ENCODE measurements at regions not wholly inside any gene's neighbourhood (a gene's known extent, or its start where the extent isn't known, plus 50 kb on each side); places are given as distances from the start of the nearest gene placed in this dataset.

- Histone ChIP-seq H3K23ac (ENCODE audit: low read length) (no peak overlapping the region), H3K27me3 (ENCODE audit: insufficient read depth, low read length, poor library complexity) (no peaks in the 10 kb centered on the region), H2BK120ac (ENCODE audit: low read depth, low read length) (no peak overlapping the region), H3K79me2 (ENCODE audit: control insufficient read depth, insufficient read depth, low read length) (no peaks in the 10 kb centered on the region), H3K36me3 (ENCODE audit: control insufficient read depth, insufficient read depth, low read length) (no peaks in the 10 kb centered on the region), H2BK5ac (ENCODE audit: low read length) (no peak overlapping the region), H2AK5ac (ENCODE audit: low read length) (no peak overlapping the region), H3K27ac (ENCODE audit: low read depth, low read length) (no peak overlapping the region), H4K5ac (ENCODE audit: low read length) (no peak overlapping the region), H3K4me1 (ENCODE audit: control insufficient read depth, low read depth, low read length) (no peaks in the 10 kb centered on the region), H4K8ac (ENCODE audit: low read depth, low read length) (no peak overlapping the region), H2BK15ac (replicated peaks; ENCODE audit: low read depth) (no peak overlapping the region), H3K79me1 (ENCODE audit: low read length) (no peaks in the 10 kb centered on the region), H3K9ac (ENCODE audit: low read length) (no peak overlapping the region), H3K4me3 (ENCODE audit: low read length) (no peak overlapping the region), H3K4me2 (ENCODE audit: low read length) (no peak overlapping the region), H3K4ac (ENCODE audit: low read depth, low read length) (no peak overlapping the region), H3K18ac (ENCODE audit: low read length) (no peak overlapping the region), H3K56ac (ENCODE audit: low read length) (no peak overlapping the region)
- no CpG with 5 or more reads among the region's 3 CpGs for WGBS (ENCODE audit: extremely low coverage, insufficient coverage, low lambda C conversion rate)
- no peak for DNase-seq
Measured at GRCh38 chr7:49341849-49342248, 417.5 kb downstream of the CDC14C start.

- no peak overlapping the region for H3K9ac ChIP-seq (ENCODE audit: low read length)
- H4K5ac ChIP-seq (ENCODE audit: low read length): no peak overlapping the region
- no peaks in the 10 kb centered on the region for H3K4me1 ChIP-seq (ENCODE audit: control insufficient read depth, low read depth, low read length)
- no peak overlapping the region for H4K8ac ChIP-seq (ENCODE audit: low read depth, low read length)
- H3K79me2 ChIP-seq (ENCODE audit: control insufficient read depth, insufficient read depth, low read length): no peaks in the 10 kb centered on the region
- H3K18ac ChIP-seq (ENCODE audit: low read length): no peak overlapping the region
- H3K4me2 ChIP-seq (ENCODE audit: low read length): no peak overlapping the region
- H3K56ac ChIP-seq (ENCODE audit: low read length): no peak overlapping the region
- no peaks in the 10 kb centered on the region for H3K27me3 ChIP-seq (ENCODE audit: insufficient read depth, low read length, poor library complexity)
- H3K27ac ChIP-seq (ENCODE audit: low read depth, low read length): no peak overlapping the region
- H3K23ac ChIP-seq (ENCODE audit: low read length): no peak overlapping the region
- H2BK5ac ChIP-seq (ENCODE audit: low read length): no peak overlapping the region
- H2AK5ac ChIP-seq (ENCODE audit: low read length): no peak overlapping the region
- no peak overlapping the region for H2BK120ac ChIP-seq (ENCODE audit: low read depth, low read length)
- H3K4me3 ChIP-seq (ENCODE audit: low read length): no peak overlapping the region
- no peak overlapping the region for H2BK15ac ChIP-seq (replicated peaks; ENCODE audit: low read depth)
- no CpG with 5 or more reads among the region's 1 CpG for WGBS (ENCODE audit: extremely low coverage, insufficient coverage, low lambda C conversion rate)
- H3K36me3 ChIP-seq (ENCODE audit: control insufficient read depth, insufficient read depth, low read length): no peaks in the 10 kb centered on the region
- no peak overlapping the region for H3K4ac ChIP-seq (ENCODE audit: low read depth, low read length)
- DNase-seq: no peak
- H3K79me1 ChIP-seq (ENCODE audit: low read length): no peaks in the 10 kb centered on the region
Measured at GRCh38 chr7:49344556-49344955, 420.2 kb downstream of the CDC14C start.

- Histone ChIP-seq H2BK120ac (ENCODE audit: low read depth, low read length) (no peak overlapping the region), H3K56ac (ENCODE audit: low read length) (no peak overlapping the region), H3K27ac (ENCODE audit: low read depth, low read length) (no peak overlapping the region), H3K4me1 (ENCODE audit: control insufficient read depth, low read depth, low read length) (no peaks in the 10 kb centered on the region), H3K4ac (ENCODE audit: low read depth, low read length) (no peak overlapping the region), H3K9ac (ENCODE audit: low read length) (no peak overlapping the region), H3K79me1 (ENCODE audit: low read length) (no peaks in the 10 kb centered on the region), H3K79me2 (ENCODE audit: control insufficient read depth, insufficient read depth, low read length) (no peaks in the 10 kb centered on the region), H3K23ac (ENCODE audit: low read length) (no peak overlapping the region), H3K36me3 (ENCODE audit: control insufficient read depth, insufficient read depth, low read length) (no peaks in the 10 kb centered on the region), H3K27me3 (ENCODE audit: insufficient read depth, low read length, poor library complexity) (no peaks in the 10 kb centered on the region), H3K4me3 (ENCODE audit: low read length) (no peak overlapping the region), H4K8ac (ENCODE audit: low read depth, low read length) (no peak overlapping the region), H3K4me2 (ENCODE audit: low read length) (no peak overlapping the region), H2BK5ac (ENCODE audit: low read length) (no peak overlapping the region), H2AK5ac (ENCODE audit: low read length) (no peak overlapping the region), H2BK15ac (replicated peaks; ENCODE audit: low read depth) (no peak overlapping the region), H3K18ac (ENCODE audit: low read length) (no peak overlapping the region), H4K5ac (ENCODE audit: low read length) (no peak overlapping the region)
- no peak for DNase-seq
- WGBS (ENCODE audit: extremely low coverage, insufficient coverage, low lambda C conversion rate): no CpG with 5 or more reads among the region's 1 CpG
Measured at GRCh38 chr7:49346195-49346899, 422.0 kb downstream of the CDC14C start.

- H3K4me2 ChIP-seq (ENCODE audit: low read length): no peak overlapping the region
- no peaks in the 10 kb centered on the region for H3K27me3 ChIP-seq (ENCODE audit: insufficient read depth, low read length, poor library complexity)
- H3K4me3 ChIP-seq (ENCODE audit: low read length): no peak overlapping the region
- H3K23ac ChIP-seq (ENCODE audit: low read length): no peak overlapping the region
- no peaks in the 10 kb centered on the region for H3K79me1 ChIP-seq (ENCODE audit: low read length)
- no peak overlapping the region for H2BK120ac ChIP-seq (ENCODE audit: low read depth, low read length)
- H3K4me1 ChIP-seq (ENCODE audit: control insufficient read depth, low read depth, low read length): no peaks in the 10 kb centered on the region
- H3K27ac ChIP-seq (ENCODE audit: low read depth, low read length): no peak overlapping the region
- no peaks in the 10 kb centered on the region for H3K36me3 ChIP-seq (ENCODE audit: control insufficient read depth, insufficient read depth, low read length)
- H3K18ac ChIP-seq (ENCODE audit: low read length): no peak overlapping the region
- no peak overlapping the region for H4K8ac ChIP-seq (ENCODE audit: low read depth, low read length)
- no peak for DNase-seq
- no peak overlapping the region for H2BK15ac ChIP-seq (replicated peaks; ENCODE audit: low read depth)
- H2AK5ac ChIP-seq (ENCODE audit: low read length): no peak overlapping the region
- H3K9ac ChIP-seq (ENCODE audit: low read length): no peak overlapping the region
- H3K4ac ChIP-seq (ENCODE audit: low read depth, low read length): no peak overlapping the region
- no CpG with 5 or more reads among the region's 2 CpGs for WGBS (ENCODE audit: extremely low coverage, insufficient coverage, low lambda C conversion rate)
- no peak overlapping the region for H4K5ac ChIP-seq (ENCODE audit: low read length)
- no peak overlapping the region for H2BK5ac ChIP-seq (ENCODE audit: low read length)
- H3K56ac ChIP-seq (ENCODE audit: low read length): no peak overlapping the region
- H3K79me2 ChIP-seq (ENCODE audit: control insufficient read depth, insufficient read depth, low read length): no peaks in the 10 kb centered on the region
Measured at GRCh38 chr7:49367072-49367471, 406.4 kb upstream of the VWC2 start.

- Histone ChIP-seq H3K9ac (ENCODE audit: low read length) (no peak overlapping the region), H3K36me3 (ENCODE audit: control insufficient read depth, insufficient read depth, low read length) (no peaks in the 10 kb centered on the region), H3K27me3 (ENCODE audit: insufficient read depth, low read length, poor library complexity) (no peaks in the 10 kb centered on the region), H2BK120ac (ENCODE audit: low read depth, low read length) (no peak overlapping the region), H2BK15ac (replicated peaks; ENCODE audit: low read depth) (no peak overlapping the region), H2BK5ac (ENCODE audit: low read length) (no peak overlapping the region), H3K4me2 (ENCODE audit: low read length) (no peak overlapping the region), H3K4ac (ENCODE audit: low read depth, low read length) (no peak overlapping the region), H4K5ac (ENCODE audit: low read length) (no peak overlapping the region), H3K79me2 (ENCODE audit: control insufficient read depth, insufficient read depth, low read length) (no peaks in the 10 kb centered on the region), H3K4me3 (ENCODE audit: low read length) (no peak overlapping the region), H3K79me1 (ENCODE audit: low read length) (no peaks in the 10 kb centered on the region), H3K27ac (ENCODE audit: low read depth, low read length) (no peak overlapping the region), H3K23ac (ENCODE audit: low read length) (no peak overlapping the region), H4K8ac (ENCODE audit: low read depth, low read length) (no peak overlapping the region), H3K56ac (ENCODE audit: low read length) (no peak overlapping the region), H3K4me1 (ENCODE audit: control insufficient read depth, low read depth, low read length) (no peaks in the 10 kb centered on the region), H2AK5ac (ENCODE audit: low read length) (no peak overlapping the region), H3K18ac (ENCODE audit: low read length) (no peak overlapping the region)
- WGBS (ENCODE audit: extremely low coverage, insufficient coverage, low lambda C conversion rate): no CpG with 5 or more reads among the region's 1 CpG
- DNase-seq: no peak
Measured at GRCh38 chr7:49371771-49372170, 401.7 kb upstream of the VWC2 start.

- no peak for DNase-seq
- WGBS (ENCODE audit: extremely low coverage, insufficient coverage, low lambda C conversion rate): no CpG with 5 or more reads among the region's 2 CpGs
Measured at GRCh38 chr7:49376817-49377375, 396.5 kb upstream of the VWC2 start.

More at GRCh38 chr7:49376817-49377375, 396.5 kb upstream of the VWC2 start:
- Histone ChIP-seq H2BK120ac (ENCODE audit: low read depth, low read length) (no peak overlapping the region), H4K5ac (ENCODE audit: low read length) (no peak overlapping the region), H3K79me2 (ENCODE audit: control insufficient read depth, insufficient read depth, low read length) (no peaks in the 10 kb centered on the region), H3K27me3 (ENCODE audit: insufficient read depth, low read length, poor library complexity) (no peaks in the 10 kb centered on the region), H3K27ac (ENCODE audit: low read depth, low read length) (no peak overlapping the region), H2BK15ac (replicated peaks; ENCODE audit: low read depth) (no peak overlapping the region), H3K4me2 (ENCODE audit: low read length) (no peak overlapping the region), H3K56ac (ENCODE audit: low read length) (no peak overlapping the region), H3K23ac (ENCODE audit: low read length) (no peak overlapping the region), H2AK5ac (ENCODE audit: low read length) (no peak overlapping the region), H4K8ac (ENCODE audit: low read depth, low read length) (no peak overlapping the region), H3K79me1 (ENCODE audit: low read length) (no peaks in the 10 kb centered on the region), H3K4me1 (ENCODE audit: control insufficient read depth, low read depth, low read length) (no peaks in the 10 kb centered on the region), H3K18ac (ENCODE audit: low read length) (no peak overlapping the region), H3K9ac (ENCODE audit: low read length) (no peak overlapping the region), H3K36me3 (ENCODE audit: control insufficient read depth, insufficient read depth, low read length) (no peaks in the 10 kb centered on the region), H2BK5ac (ENCODE audit: low read length) (no peak overlapping the region), H3K4me3 (ENCODE audit: low read length) (no peak overlapping the region), H3K4ac (ENCODE audit: low read depth, low read length) (no peak overlapping the region)

Measured in mesendoderm (in vitro differentiated cells).